Lung (tissue), 11 donors: ENCODE measurements at regions not wholly inside any gene's neighbourhood (a gene's known extent, or its start where the extent isn't known, plus 50 kb on each side); places are given as distances from the start of the nearest gene placed in this dataset.

Experiments
- ATAC-seq: fragments of 200-7000 bp; cut with Tn5 transposase; one replicate; pipeline ENCODE4 v1.9.1; 2020; ENCODE audit warnings: moderate number of reproducible peaks; ENCODE audit not compliant: insufficient read depth, low FRiP score
- DNase-seq, 3 donors: peaks; one replicate each; pipeline ENCODE4 v3.0.0-alpha.2; 2013 to 2017
- H3K27ac ChIP-seq, 2 donors: one replicate each; pipeline ENCODE4 v1.5.1; 2013; ENCODE audit warnings: mild to moderate bottlenecking in 2 of 2, moderate library complexity in 2 of 2, control low read depth in 1 of 2, inconsistent platforms in 1 of 2, low read depth in 1 of 2, low read length in 1 of 2
- H3K27me3 ChIP-seq, 3 donors: one replicate each; pipeline ENCODE4 v1.5.1; 2013; ENCODE audit warnings: low read length in 2 of 3; ENCODE audit not compliant: control insufficient read depth in 3 of 3, insufficient read depth in 3 of 3
- H3K36me3 ChIP-seq, 4 donors: one replicate each; pipeline ENCODE4 v1.5.1; 2013; ENCODE audit warnings: low read length in 4 of 4, mild to moderate bottlenecking in 1 of 4, moderate library complexity in 1 of 4; ENCODE audit not compliant: control insufficient read depth in 4 of 4, insufficient read depth in 4 of 4
- H3K4me1 ChIP-seq, 5 donors: one replicate each; pipeline ENCODE4 v1.5.1; 2013; ENCODE audit warnings: low read length in 5 of 5, mild to moderate bottlenecking in 2 of 5, moderate library complexity in 1 of 5; ENCODE audit not compliant: control insufficient read depth in 5 of 5, insufficient read depth in 5 of 5
- H3K4me3 ChIP-seq: one replicate; pipeline ENCODE4 v1.5.1; 2013; ENCODE audit warnings: mild to moderate bottlenecking, control low read depth, moderate library complexity
- H3K9ac ChIP-seq, 2 donors: one replicate each; pipeline ENCODE4 v1.5.1; 2013; ENCODE audit warnings: low read length in 2 of 2, control low read depth in 1 of 2; ENCODE audit not compliant: insufficient read depth in 1 of 2
- H3K9me3 ChIP-seq, 4 donors: one replicate each; pipeline ENCODE4 v1.5.1; 2013; ENCODE audit warnings: low read length in 3 of 4, mild to moderate bottlenecking in 1 of 4, moderate library complexity in 1 of 4; ENCODE audit not compliant: control insufficient read depth in 4 of 4, insufficient read depth in 3 of 4
- CTCF ChIP-seq: IDR thresholded peaks from 2 replicates; pipeline ENCODE4 v1.5.1; 2012; ENCODE audit warnings: mild to moderate bottlenecking; ENCODE audit errors: control extremely low read depth, extremely low read depth
- WGBS, 2 donors: extraction: QIAGEN DNeasy Blood & Tissue Kit; methylation state at CpG; one replicate each; pipeline ENCODE4 v1.1.7; 2013; 5-methylcytosine and 5-hydroxymethylcytosine counted together
- donor health status: control.
- donor health status: control.
- donor health status: Bipolar disorder and iron deficiency.
- donor health status: healthy.
- donor health status: DM: yes; HTN: yes; CAD: no.

- Histone ChIP-seq H3K9ac (no peak overlapping the region), H3K4me1 (no peaks in the 10 kb centered on the region), H3K4me3 (no peak overlapping the region), H3K27ac (no peak overlapping the region), H3K36me3 (no peaks in the 10 kb centered on the region), H3K9me3 (peaks cover 0 to 8% (median 3%) of the 10 kb centered on the region in 4 donors), H3K27me3 (no peaks in the 10 kb centered on the region)
- TF ChIP-seq CTCF, result no peak
- DNase-seq (no peak), ATAC-seq (no peak)
- 85 to 93% methylated on average over 15 of the region's 15 CpGs for whole genome bisulfite sequencing, 2 donors
Observed at GRCh38 chr12:124194264-124194892, 100.5 kb upstream of the RFLNA start.

- no peaks in the 10 kb centered on the region for H3K4me1 ChIP-seq
- no peaks in the 10 kb centered on the region for H3K36me3 ChIP-seq
- WGBS, 2 donors, result 78 to 89% methylated on average over 18 of the region's 18 CpGs
- no peaks in the 10 kb centered on the region for H3K27me3 ChIP-seq
- H3K27ac ChIP-seq, result no peak overlapping the region
- no peak for TF ChIP-seq CTCF
- H3K9ac ChIP-seq, result no peak overlapping the region
- H3K9me3 ChIP-seq, result peaks cover 0 to 8% (median 3%) of the 10 kb centered on the region in 4 donors
- ATAC-seq (no peak), DNase-seq (peak in 1 of 3 donors; percentile 35)
- no peak overlapping the region for H3K4me3 ChIP-seq
Observed at GRCh38 chr12:124194893-124195566, 99.9 kb upstream of the RFLNA start.

- H3K9me3 ChIP-seq, result peaks cover 0 to 8% (median 3%) of the 10 kb centered on the region in 4 donors
- H3K4me1 ChIP-seq, result no peaks in the 10 kb centered on the region
- H3K36me3 ChIP-seq, result no peaks in the 10 kb centered on the region
- H3K4me3 ChIP-seq, result no peak overlapping the region
- ATAC-seq, result no peak
- H3K27me3 ChIP-seq, result no peaks in the 10 kb centered on the region
- H3K27ac ChIP-seq, result no peak overlapping the region
- TF ChIP-seq CTCF, result no peak
- no peak overlapping the region for H3K9ac ChIP-seq
- DNase-seq, result no peak
- 58 to 68% methylated on average over 6 of the region's 6 CpGs for WGBS, 2 donors
Observed at GRCh38 chr12:124195567-124195942, 99.3 kb upstream of the RFLNA start.

GRCh38 chr12:124196236-124196635, 98.7 kb upstream of the RFLNA start:
- DNase-seq (no peak), ATAC-seq (no peak)
- WGBS, 2 donors, result 95 to 96% methylated on average over 7 of the region's 7 CpGs
- Histone ChIP-seq H3K9me3 (peaks cover 0 to 8% (median 3%) of the 10 kb centered on the region in 4 donors), H3K9ac (no peak overlapping the region), H3K27me3 (no peaks in the 10 kb centered on the region), H3K4me1 (no peaks in the 10 kb centered on the region), H3K27ac (no peak overlapping the region), H3K36me3 (no peaks in the 10 kb centered on the region), H3K4me3 (no peak overlapping the region)
- TF ChIP-seq CTCF, result no peak
